ENCODE measurements at regions not wholly inside any gene's neighbourhood (a gene's known extent, or its start where the extent isn't known, plus 50 kb on each side); places are given as distances from the start of the nearest gene placed in this dataset.

GRCh38 chr6:81614292-81614691 is 138.2 kb downstream of the TENT5A start:
- TF ChIP-seq FOXP2 (optimal IDR thresholded peaks at IDR 0.05; ENCODE audit: borderline replicate concordance, extremely low read depth, extremely low read length, insufficient read depth) (no peak), POLR2AphosphoS5 (IDR thresholded peaks at IDR 0.05; ENCODE audit: low read depth, low read length) (no peak), REST (IDR thresholded peaks at IDR 0.05; ENCODE audit: insufficient read depth in 1 of 2, low read depth in 2 of 2, low read length in 2 of 2) (no peak)

- no peak for TF ChIP-seq FOXP2 (optimal IDR thresholded peaks at IDR 0.05; ENCODE audit: borderline replicate concordance, extremely low read depth, extremely low read length, insufficient read depth)
- no peak for TF ChIP-seq TAF1 (IDR thresholded peaks at IDR 0.05; ENCODE audit: borderline replicate concordance, insufficient read depth, low read length)
- 0 out of 2 replicates have a peak, but pooled peaks have one; percentile 52 for TF ChIP-seq SIN3A (IDR thresholded peaks at IDR 0.05; ENCODE audit: borderline replicate concordance, insufficient read depth, low read length)
- no peak for TF ChIP-seq REST (IDR thresholded peaks at IDR 0.05; ENCODE audit: insufficient read depth in 1 of 2, low read depth in 2 of 2, low read length in 2 of 2)
These were observed 138.9 kb downstream of the TENT5A start for GRCh38 chr6:81613606-81614005.

GRCh38 chr6:81612136-81612535 is 140.3 kb downstream of the TENT5A start:
- TF ChIP-seq FOXP2 (optimal IDR thresholded peaks at IDR 0.05; ENCODE audit: borderline replicate concordance, extremely low read depth, extremely low read length, insufficient read depth) (no peak), SIN3A (IDR thresholded peaks at IDR 0.05; ENCODE audit: borderline replicate concordance, insufficient read depth, low read length) (no peak), REST (IDR thresholded peaks at IDR 0.05; ENCODE audit: insufficient read depth in 1 of 2, low read depth in 2 of 2, low read length in 2 of 2) (no peak), TAF1 (IDR thresholded peaks at IDR 0.05; ENCODE audit: borderline replicate concordance, insufficient read depth, low read length) (no peak), POLR2AphosphoS5 (IDR thresholded peaks at IDR 0.05; ENCODE audit: low read depth, low read length) (no peak)

- no peak for TF ChIP-seq REST (IDR thresholded peaks at IDR 0.05; ENCODE audit: insufficient read depth in 1 of 2, low read depth in 2 of 2, low read length in 2 of 2)
- TF ChIP-seq SIN3A (IDR thresholded peaks at IDR 0.05; ENCODE audit: borderline replicate concordance, insufficient read depth, low read length) = no peak
- TF ChIP-seq POLR2AphosphoS5 (IDR thresholded peaks at IDR 0.05; ENCODE audit: low read depth, low read length) = no peak
- no peak for TF ChIP-seq TAF1 (IDR thresholded peaks at IDR 0.05; ENCODE audit: borderline replicate concordance, insufficient read depth, low read length)
- no peak for TF ChIP-seq FOXP2 (optimal IDR thresholded peaks at IDR 0.05; ENCODE audit: borderline replicate concordance, extremely low read depth, extremely low read length, insufficient read depth)
These were observed 142.7 kb downstream of the TENT5A start for GRCh38 chr6:81609736-81610135.

GRCh38 chr6:81608776-81609175 is 143.7 kb downstream of the TENT5A start:
- TF ChIP-seq TAF1 (IDR thresholded peaks at IDR 0.05; ENCODE audit: borderline replicate concordance, insufficient read depth, low read length) = no peak
- TF ChIP-seq POLR2AphosphoS5 (IDR thresholded peaks at IDR 0.05; ENCODE audit: low read depth, low read length) = no peak
- TF ChIP-seq SIN3A (IDR thresholded peaks at IDR 0.05; ENCODE audit: borderline replicate concordance, insufficient read depth, low read length) = no peak
- TF ChIP-seq FOXP2 (optimal IDR thresholded peaks at IDR 0.05; ENCODE audit: borderline replicate concordance, extremely low read depth, extremely low read length, insufficient read depth) = no peak
- no peak for TF ChIP-seq REST (IDR thresholded peaks at IDR 0.05; ENCODE audit: insufficient read depth in 1 of 2, low read depth in 2 of 2, low read length in 2 of 2)

Data from PFSK-1 (cell line).